ENCODE measurements at regions not wholly inside any gene's neighbourhood (a gene's known extent, or its start where the extent isn't known, plus 50 kb on each side); places are given as distances from the start of the nearest gene placed in this dataset.
A peak's percentile ranks its signal among the peaks of the same experiment; 100 is the strongest.

DNA sequence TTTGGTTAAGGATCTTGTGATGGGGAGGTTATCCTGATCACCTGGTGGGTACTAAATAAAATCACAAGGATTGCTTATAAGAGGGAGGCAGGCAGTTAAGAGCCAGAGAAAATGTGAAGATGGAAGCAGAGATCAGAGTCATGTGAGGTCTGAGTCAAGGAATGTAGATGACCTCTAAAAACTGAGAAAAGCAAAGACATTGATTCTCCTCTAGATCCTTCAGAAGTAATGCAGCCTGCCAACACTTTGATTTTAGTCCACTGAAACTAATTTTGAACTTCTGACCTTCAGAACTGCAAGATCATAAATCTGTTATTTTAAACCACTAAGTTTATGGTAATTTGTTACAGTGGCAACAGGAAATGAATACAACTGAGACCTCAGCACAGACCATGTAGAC, 499.0 kb downstream of the GADD45G start:
- Histone ChIP-seq H2BK5ac (ENCODE audit: low read depth, low read length, poor library complexity) (no peak overlapping the region), H3K23ac (ENCODE audit: low read length) (no peak overlapping the region), H3K9ac (ENCODE audit: low read length) (no peak overlapping the region), H4K8ac (ENCODE audit: low read depth, low read length) (no peak overlapping the region), H3K9me3 (ENCODE audit: insufficient read depth, low read depth, low read length) (peaks cover 2% of the 10 kb centered on the region), H3K18ac (ENCODE audit: low read length) (no peak overlapping the region), H2BK120ac (ENCODE audit: insufficient read depth, low read length, poor library complexity) (no peak overlapping the region), H3K4me2 (ENCODE audit: low read length) (no peak overlapping the region), H3K79me1 (ENCODE audit: low read length) (peaks cover 1% of the 10 kb centered on the region), H3K27ac (ENCODE audit: low read depth, low read length) (no peak overlapping the region), H3K14ac (ENCODE audit: low read length) (no peak overlapping the region), H3K4me3 (ENCODE audit: low read depth, low read length) (no peak overlapping the region), H3K27me3 (ENCODE audit: insufficient read depth, low read length) (no peaks in the 10 kb centered on the region), H4K91ac (ENCODE audit: low read depth, low read length) (no peak overlapping the region), H3K4ac (ENCODE audit: low read depth, low read length) (no peak overlapping the region), H3K79me2 (ENCODE audit: control insufficient read depth, insufficient read depth, low read length, poor library complexity) (no peaks in the 10 kb centered on the region), H2BK12ac (ENCODE audit: low read length) (no peak overlapping the region), H2AFZ (ENCODE audit: insufficient read depth, low read length, poor library complexity) (no peak overlapping the region), H2AK5ac (ENCODE audit: low read length) (no peak overlapping the region), H4K12ac (ENCODE audit: low read depth, low read length) (no peak overlapping the region), H3K4me1 (ENCODE audit: control insufficient read depth in 1 of 2, insufficient read depth in 2 of 2, low read length in 2 of 2) (no peaks in the 10 kb centered on the region), H3K36me3 (ENCODE audit: control insufficient read depth in 1 of 2, insufficient read depth in 2 of 2, low read length in 2 of 2) (no peaks in the 10 kb centered on the region)
- DNase-seq: no peak

DNA sequence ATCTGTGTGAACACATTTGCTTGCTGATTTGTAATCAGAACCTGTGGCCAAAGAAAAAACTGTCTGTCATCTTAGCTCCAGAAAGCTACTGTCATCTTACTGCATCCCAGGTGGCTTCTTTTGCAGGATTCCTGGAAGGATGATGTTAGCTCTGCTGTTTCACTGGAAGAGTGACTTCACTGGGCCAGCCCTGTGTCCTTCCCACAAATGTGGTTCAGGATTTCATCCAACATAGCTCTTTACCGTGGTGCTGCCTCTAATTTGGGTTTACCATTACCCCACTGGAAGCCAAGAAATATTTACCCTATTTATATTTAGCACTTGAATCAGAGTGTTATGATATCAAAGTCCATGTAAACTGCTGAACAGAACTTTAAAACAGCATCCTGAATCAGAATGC, 501.0 kb downstream of the GADD45G start:
- no CpG with 5 or more reads among the region's 1 CpG for WGBS (ENCODE audit: extremely low coverage, insufficient coverage, insufficient read length)
- H4K91ac ChIP-seq (ENCODE audit: low read depth, low read length): no peak overlapping the region
- no peak overlapping the region for H3K18ac ChIP-seq (ENCODE audit: low read length)
- peaks cover 2% of the 10 kb centered on the region for H3K9me3 ChIP-seq (ENCODE audit: insufficient read depth, low read depth, low read length)
- H3K14ac ChIP-seq (ENCODE audit: low read length): no peak overlapping the region
- DNase-seq: no peak
- H4K12ac ChIP-seq (ENCODE audit: low read depth, low read length): no peak overlapping the region
- H3K36me3 ChIP-seq (ENCODE audit: control insufficient read depth in 1 of 2, insufficient read depth in 2 of 2, low read length in 2 of 2): no peaks in the 10 kb centered on the region
- H3K9ac ChIP-seq (ENCODE audit: low read length): no peak overlapping the region
- H2BK5ac ChIP-seq (ENCODE audit: low read depth, low read length, poor library complexity): no peak overlapping the region
- no peak overlapping the region for H2AK5ac ChIP-seq (ENCODE audit: low read length)
- H2AFZ ChIP-seq (ENCODE audit: insufficient read depth, low read length, poor library complexity): no peak overlapping the region
- H3K4ac ChIP-seq (ENCODE audit: low read depth, low read length): no peak overlapping the region
- H2BK120ac ChIP-seq (ENCODE audit: insufficient read depth, low read length, poor library complexity): no peak overlapping the region
- no peak overlapping the region for H3K4me2 ChIP-seq (ENCODE audit: low read length)
- no peaks in the 10 kb centered on the region for H3K79me1 ChIP-seq (ENCODE audit: low read length)
- H3K4me1 ChIP-seq (ENCODE audit: control insufficient read depth in 1 of 2, insufficient read depth in 2 of 2, low read length in 2 of 2): no peaks in the 10 kb centered on the region
- H3K23ac ChIP-seq (ENCODE audit: low read length): no peak overlapping the region
- no peak overlapping the region for H3K4me3 ChIP-seq (ENCODE audit: low read depth, low read length)
- no peak overlapping the region for H3K27ac ChIP-seq (ENCODE audit: low read depth, low read length)
- H2BK12ac ChIP-seq (ENCODE audit: low read length): no peak overlapping the region
- H3K79me2 ChIP-seq (ENCODE audit: control insufficient read depth, insufficient read depth, low read length, poor library complexity): no peaks in the 10 kb centered on the region
- no peak overlapping the region for H4K8ac ChIP-seq (ENCODE audit: low read depth, low read length)
- H3K27me3 ChIP-seq (ENCODE audit: insufficient read depth, low read length): no peaks in the 10 kb centered on the region

DNA sequence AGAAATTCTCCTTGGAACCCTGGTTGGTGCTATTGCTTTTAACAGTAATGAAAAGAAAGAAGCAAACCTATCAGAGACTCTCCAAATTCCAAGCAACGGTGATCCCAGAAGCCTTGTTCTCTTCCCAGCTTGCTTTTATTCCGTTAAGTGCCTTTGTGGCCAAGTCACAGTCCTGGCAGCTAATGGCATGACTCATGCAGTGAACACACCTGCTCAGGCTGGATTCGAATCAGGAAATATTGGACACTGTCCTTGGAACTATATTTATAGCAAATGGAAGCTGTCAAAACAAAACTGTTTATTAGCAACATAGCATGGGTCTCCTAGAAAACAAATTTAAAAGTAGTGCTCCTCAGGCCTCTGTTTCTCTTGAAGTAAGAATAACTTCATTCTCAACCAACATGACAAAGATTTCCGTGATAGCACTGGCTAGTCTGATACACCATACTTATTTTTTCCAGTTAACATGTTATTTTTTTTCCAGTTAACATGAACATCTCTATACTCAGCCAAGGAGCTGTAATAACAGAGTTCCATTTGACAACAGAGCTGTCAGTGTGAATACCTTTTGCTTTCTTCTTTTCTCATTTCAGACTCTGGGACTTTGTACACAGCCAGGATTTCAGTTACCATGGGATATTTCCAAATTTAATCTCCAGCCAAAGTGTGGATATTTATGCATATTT, 502.4 kb downstream of the GADD45G start:
- H4K8ac ChIP-seq (ENCODE audit: low read depth, low read length): no peak overlapping the region
- no peak overlapping the region for H3K4me2 ChIP-seq (ENCODE audit: low read length)
- WGBS (ENCODE audit: extremely low coverage, insufficient coverage, insufficient read length): no CpG with 5 or more reads among the region's 4 CpGs
- no peak overlapping the region for H4K91ac ChIP-seq (ENCODE audit: low read depth, low read length)
- no peak overlapping the region for H3K18ac ChIP-seq (ENCODE audit: low read length)
- peaks cover 2% of the 10 kb centered on the region for H3K9me3 ChIP-seq (ENCODE audit: insufficient read depth, low read depth, low read length)
- no peak overlapping the region for H2AFZ ChIP-seq (ENCODE audit: insufficient read depth, low read length, poor library complexity)
- no peaks in the 10 kb centered on the region for H3K36me3 ChIP-seq (ENCODE audit: control insufficient read depth in 1 of 2, insufficient read depth in 2 of 2, low read length in 2 of 2)
- no peak overlapping the region for H3K9ac ChIP-seq (ENCODE audit: low read length)
- no peak overlapping the region for H2BK5ac ChIP-seq (ENCODE audit: low read depth, low read length, poor library complexity)
- no peak overlapping the region for H3K4me3 ChIP-seq (ENCODE audit: low read depth, low read length)
- H2BK12ac ChIP-seq (ENCODE audit: low read length): no peak overlapping the region
- H3K27me3 ChIP-seq (ENCODE audit: insufficient read depth, low read length): no peaks in the 10 kb centered on the region
- H3K4me1 ChIP-seq (ENCODE audit: control insufficient read depth in 1 of 2, insufficient read depth in 2 of 2, low read length in 2 of 2): no peaks in the 10 kb centered on the region
- no peak overlapping the region for H3K27ac ChIP-seq (ENCODE audit: low read depth, low read length)
- no peak overlapping the region for H3K23ac ChIP-seq (ENCODE audit: low read length)
- no peak overlapping the region for H2AK5ac ChIP-seq (ENCODE audit: low read length)
- no peaks in the 10 kb centered on the region for H3K79me2 ChIP-seq (ENCODE audit: control insufficient read depth, insufficient read depth, low read length, poor library complexity)
- DNase-seq: peak in 1 of 2 donors; percentile 59
- H2BK120ac ChIP-seq (ENCODE audit: insufficient read depth, low read length, poor library complexity): no peak overlapping the region
- H3K79me1 ChIP-seq (ENCODE audit: low read length): no peaks in the 10 kb centered on the region
- no peak overlapping the region for H4K12ac ChIP-seq (ENCODE audit: low read depth, low read length)
- no peak overlapping the region for H3K14ac ChIP-seq (ENCODE audit: low read length)
- H3K4ac ChIP-seq (ENCODE audit: low read depth, low read length): no peak overlapping the region

DNA sequence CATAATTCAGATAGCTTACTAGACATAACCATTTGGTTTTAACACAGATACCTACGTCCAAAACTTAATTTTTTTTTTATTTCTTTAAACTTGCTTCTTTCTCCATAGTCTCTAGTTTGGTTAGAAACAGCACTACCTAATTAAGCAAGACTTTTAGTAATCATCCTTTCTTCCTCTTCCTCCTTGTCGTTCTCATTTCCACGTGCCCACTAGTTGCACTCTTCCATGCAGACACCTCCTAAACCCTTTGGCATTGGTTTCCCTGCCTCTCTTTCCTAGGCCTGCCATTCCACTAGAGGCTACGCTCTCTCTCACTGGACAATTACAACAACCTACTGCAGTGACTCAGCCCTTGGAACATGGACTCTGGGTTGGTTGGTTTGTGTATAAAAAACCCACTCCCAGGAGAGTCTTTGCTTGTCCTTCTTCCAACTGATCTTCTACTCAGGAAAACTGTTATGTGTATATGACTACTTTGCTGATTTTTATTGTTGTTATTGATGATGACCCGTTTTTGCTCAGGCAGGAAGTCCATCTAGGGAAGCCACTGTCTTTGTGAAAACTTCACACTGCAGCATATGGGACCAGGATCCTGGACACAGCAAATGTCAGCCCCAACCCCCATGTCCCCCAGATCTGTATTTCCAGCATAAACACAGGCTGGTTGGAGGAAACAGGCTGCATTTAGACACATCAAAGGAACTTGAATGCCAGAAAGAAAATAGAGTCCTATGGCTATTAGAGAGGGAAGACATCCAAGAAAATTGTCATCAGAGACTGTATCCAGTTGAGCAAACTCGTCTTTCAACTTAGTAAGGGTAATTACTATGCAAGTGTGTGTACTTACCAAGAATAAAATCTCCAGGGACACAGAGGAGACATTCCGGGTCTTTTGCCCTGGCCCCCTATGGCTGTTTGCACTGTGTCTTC, 503.2 kb downstream of the GADD45G start:
- Histone ChIP-seq H4K8ac (ENCODE audit: low read depth, low read length) (no peak overlapping the region), H3K4me2 (ENCODE audit: low read length) (no peak overlapping the region), H3K27me3 (ENCODE audit: insufficient read depth, low read length) (no peaks in the 10 kb centered on the region), H4K91ac (ENCODE audit: low read depth, low read length) (no peak overlapping the region), H3K27ac (ENCODE audit: low read depth, low read length) (no peak overlapping the region), H3K18ac (ENCODE audit: low read length) (no peak overlapping the region), H3K79me1 (ENCODE audit: low read length) (no peaks in the 10 kb centered on the region), H3K23ac (ENCODE audit: low read length) (no peak overlapping the region), H2BK12ac (ENCODE audit: low read length) (no peak overlapping the region), H2AFZ (ENCODE audit: insufficient read depth, low read length, poor library complexity) (no peak overlapping the region), H3K14ac (ENCODE audit: low read length) (no peak overlapping the region), H3K9me3 (ENCODE audit: insufficient read depth, low read depth, low read length) (peaks cover 2% of the 10 kb centered on the region), H3K4me1 (ENCODE audit: control insufficient read depth in 1 of 2, insufficient read depth in 2 of 2, low read length in 2 of 2) (no peaks in the 10 kb centered on the region), H3K9ac (ENCODE audit: low read length) (no peak overlapping the region), H2BK120ac (ENCODE audit: insufficient read depth, low read length, poor library complexity) (no peak overlapping the region), H3K36me3 (ENCODE audit: control insufficient read depth in 1 of 2, insufficient read depth in 2 of 2, low read length in 2 of 2) (no peaks in the 10 kb centered on the region), H3K4ac (ENCODE audit: low read depth, low read length) (no peak overlapping the region), H3K79me2 (ENCODE audit: control insufficient read depth, insufficient read depth, low read length, poor library complexity) (no peaks in the 10 kb centered on the region), H3K4me3 (ENCODE audit: low read depth, low read length) (no peak overlapping the region), H2BK5ac (ENCODE audit: low read depth, low read length, poor library complexity) (no peak overlapping the region), H4K12ac (ENCODE audit: low read depth, low read length) (no peak overlapping the region), H2AK5ac (ENCODE audit: low read length) (no peak overlapping the region)
- DNase-seq: no peak
- WGBS (ENCODE audit: extremely low coverage, insufficient coverage, insufficient read length): no CpG with 5 or more reads among the region's 7 CpGs
